ENCODE measurements at regions not wholly inside any gene's neighbourhood (a gene's known extent, or its start where the extent isn't known, plus 50 kb on each side); places are given as distances from the start of the nearest gene placed in this dataset.
"Not testable (repeated sequence)": the region's sequence is repeated elsewhere in the genome, so short reads cannot be mapped to it uniquely, and the experiment has no call there.

DNA sequence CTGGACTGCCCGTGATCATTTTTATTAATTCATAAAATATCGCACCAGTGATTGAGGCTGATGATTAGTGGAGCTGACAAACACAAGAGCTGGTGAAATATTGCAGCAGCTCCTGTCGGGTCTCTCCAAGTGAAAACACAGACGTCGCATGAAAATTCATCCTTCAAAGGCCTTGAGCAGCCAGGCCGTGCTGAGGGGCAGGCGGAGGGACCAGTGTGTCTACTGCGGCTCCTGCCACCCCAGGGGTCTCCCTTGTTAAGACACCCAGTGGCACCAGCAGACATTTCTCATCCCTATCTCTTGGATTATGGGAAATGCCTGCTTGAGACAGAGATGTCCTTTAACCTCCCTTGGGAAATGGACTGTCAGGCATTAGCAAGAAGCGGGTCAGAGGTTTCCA lies 289.4 kb upstream of the TLE3 start:
- no peak for DNase-seq

DNA sequence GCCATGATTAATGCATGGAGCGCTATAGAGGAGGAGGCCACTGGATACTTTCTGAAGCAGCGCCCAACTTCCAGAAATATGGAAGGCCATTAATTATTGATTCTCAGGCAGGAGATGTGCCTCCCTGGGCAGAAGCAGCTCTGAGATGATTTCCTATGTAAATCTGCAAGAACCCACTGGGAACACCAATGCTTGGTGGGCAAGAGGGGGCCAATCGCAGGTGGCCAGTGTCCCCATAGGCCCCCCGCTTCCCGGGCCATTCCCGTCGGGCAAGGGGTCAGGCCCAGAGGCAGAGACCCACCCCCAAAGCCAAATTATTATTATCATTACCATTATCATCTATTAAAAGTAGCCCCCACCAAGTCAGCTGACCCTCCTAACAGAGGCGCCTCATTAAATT lies 288.0 kb upstream of the TLE3 start:
- DNase-seq, result no peak

DNA sequence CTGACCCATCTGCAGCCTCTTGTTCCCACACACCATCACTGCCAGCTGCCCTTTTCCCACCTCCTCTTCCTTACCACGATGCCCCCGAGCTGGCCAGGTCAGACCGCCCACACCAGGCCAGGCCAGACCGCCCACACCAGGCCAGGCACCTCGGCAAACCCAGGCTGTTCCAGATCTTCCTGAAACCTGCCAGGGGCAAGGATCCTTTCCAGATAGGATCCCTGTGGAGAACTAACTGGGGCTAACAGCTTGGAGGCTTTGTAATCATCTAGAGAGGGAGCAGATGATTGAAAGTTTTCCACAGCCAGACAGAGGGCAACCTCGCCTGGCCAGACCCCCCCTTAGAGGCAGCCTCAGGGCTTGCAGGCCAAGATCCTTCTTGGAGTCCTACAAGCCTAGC lies 287.3 kb upstream of the TLE3 start:
- no peak for DNase-seq

DNA sequence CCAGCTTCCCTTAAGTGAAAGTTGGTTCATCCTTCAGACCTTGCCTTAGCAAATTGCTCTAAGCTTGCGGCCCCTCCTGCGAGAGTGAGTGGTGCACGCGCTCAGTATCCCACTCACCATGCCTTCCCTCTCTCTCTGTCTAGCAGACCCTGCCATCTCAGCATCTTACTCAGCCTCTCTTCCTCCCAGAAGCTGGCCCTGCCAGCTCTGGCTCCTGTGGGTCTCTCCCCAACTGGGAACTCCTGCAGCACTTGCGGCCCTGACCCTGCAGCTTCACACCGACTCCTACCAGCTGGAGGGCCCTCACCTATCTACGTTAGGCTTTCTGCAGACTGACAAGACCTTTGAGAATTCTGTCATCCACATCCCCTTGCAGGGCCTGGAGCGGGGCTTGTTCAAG lies 286.1 kb upstream of the TLE3 start:
- DNase-seq, result no peak

DNA sequence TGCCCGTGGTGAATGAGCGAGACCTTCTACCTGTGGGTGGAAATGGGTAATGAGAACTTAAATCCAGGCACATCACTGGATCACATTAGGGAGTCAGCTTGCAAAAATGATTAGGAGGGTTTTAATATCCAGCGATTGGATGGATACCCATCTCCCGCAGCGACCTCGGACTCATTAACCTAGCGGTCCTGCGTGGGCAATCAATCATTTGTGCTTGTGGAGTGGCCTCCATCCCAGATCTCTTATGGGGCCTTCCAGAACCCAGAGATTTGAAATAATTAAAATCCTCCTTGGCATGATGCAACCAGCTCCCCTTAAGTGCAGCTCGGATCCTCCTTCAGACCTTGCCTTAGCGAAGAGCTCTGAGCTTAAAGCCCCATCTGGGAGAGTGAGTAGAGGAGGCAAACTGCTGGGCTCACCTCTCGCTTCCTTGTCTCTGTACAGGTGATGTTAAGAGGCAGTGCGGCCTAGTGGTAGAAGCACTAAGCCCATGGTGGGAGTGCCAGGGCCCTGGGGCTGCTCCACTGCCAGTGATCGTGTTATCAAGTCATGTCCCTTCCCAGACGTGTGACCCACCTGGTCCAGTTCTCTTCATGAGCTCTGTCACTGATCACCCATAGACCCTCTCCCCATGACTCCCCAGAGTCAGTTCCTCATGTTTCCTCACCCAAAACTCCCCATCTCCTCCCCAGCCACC lies 285.2 kb upstream of the TLE3 start:
- DNase-seq, result no peak

DNA sequence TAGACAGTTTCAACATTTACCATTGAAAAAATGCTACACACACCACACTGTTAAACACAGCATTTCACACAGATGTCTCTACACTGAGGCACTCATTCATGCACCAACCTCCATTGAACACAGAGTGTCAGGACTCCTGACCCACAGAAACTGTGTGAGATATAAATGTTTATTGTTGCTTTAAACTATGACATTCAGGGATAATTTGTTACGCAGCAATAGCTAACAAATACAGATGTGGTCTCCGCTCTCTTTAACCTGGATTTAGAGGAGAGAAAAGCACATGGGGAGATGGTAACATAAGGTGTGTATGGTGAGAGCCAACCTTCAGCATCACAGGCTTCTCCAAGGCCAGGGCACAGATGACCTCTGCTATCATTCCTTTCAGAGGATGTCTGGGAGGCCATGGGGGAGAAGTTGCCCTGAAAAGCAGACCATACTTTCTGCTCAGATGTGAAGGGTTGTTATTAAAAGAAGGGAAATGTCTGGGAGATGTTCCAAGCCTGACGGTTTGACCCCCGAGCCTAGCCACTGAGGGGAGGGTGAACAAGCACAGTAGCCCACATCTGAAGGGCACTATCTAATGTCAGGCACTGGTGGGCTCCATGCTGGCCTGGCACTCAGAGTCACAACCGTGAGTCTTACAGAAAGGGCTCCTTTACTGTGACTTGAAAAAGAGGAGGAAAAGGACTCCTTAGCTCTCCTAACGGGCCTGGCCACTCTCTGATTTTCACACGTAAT lies 284.5 kb upstream of the TLE3 start:
- no peak for DNase-seq

DNA sequence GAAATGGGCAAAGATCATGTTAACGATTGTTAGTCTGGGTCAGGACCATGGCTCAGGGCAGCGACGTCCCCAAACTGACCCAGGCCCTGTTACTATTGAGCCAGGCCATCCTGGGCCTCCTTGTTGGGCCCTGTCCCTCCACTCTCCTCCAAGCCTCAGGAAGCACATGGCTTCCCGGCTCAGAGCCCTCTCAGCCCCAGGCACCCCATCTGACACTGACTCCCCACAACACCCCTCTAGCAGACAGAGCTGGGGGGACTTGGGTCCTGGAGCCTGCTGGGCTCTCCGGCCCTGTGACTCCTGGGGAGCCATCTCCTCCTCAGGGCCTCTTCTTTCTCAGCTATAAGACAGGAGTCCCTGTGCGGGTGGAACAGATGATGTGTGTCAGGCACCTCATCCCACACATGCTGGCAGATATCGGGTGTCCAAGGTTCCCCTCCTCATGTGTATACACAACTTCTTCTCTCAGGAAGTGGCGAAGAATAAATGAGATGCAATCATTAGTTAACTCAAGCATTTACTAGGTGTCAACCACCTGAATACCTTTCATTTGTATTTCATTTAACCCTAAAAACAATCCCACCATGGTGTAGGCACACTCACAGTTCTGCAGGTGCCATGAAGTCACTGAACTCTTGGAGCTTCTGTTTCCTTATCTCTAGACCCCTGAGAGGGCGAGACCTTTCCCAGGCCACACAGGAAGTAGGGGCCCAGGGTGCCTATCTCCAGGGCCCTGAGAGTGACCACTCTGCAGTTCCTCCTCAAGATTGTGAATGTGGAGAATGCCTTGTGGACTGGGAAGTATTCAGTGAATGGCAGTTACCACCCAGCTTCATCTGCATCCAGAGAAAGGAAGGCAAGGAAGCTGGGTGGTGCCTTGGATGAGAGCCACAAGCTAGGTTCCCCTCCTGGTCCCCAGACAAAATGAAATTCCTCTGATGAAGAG lies 282.5 kb upstream of the TLE3 start:
- DNase-seq, result no peak

DNA sequence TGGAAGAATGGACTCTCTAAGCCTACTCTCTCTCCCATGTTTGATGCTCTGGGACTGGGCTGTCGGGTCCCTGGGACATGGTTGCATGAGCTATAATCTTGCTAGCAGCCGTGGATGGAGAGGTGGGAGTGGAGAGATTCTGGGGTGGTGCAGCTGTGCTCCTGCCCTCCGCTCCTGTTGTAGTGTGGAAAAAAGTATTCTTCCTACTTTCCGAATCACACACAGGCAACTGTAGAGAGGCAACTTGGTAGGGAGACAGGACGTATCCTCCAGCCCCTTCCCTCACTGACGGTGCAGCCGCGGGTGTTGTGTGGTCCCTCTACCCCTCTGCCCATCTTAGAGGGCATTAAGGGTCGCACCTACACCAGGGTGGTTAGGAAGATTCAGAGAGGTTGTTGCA lies 281.4 kb upstream of the TLE3 start:
- no peak for DNase-seq

DNA sequence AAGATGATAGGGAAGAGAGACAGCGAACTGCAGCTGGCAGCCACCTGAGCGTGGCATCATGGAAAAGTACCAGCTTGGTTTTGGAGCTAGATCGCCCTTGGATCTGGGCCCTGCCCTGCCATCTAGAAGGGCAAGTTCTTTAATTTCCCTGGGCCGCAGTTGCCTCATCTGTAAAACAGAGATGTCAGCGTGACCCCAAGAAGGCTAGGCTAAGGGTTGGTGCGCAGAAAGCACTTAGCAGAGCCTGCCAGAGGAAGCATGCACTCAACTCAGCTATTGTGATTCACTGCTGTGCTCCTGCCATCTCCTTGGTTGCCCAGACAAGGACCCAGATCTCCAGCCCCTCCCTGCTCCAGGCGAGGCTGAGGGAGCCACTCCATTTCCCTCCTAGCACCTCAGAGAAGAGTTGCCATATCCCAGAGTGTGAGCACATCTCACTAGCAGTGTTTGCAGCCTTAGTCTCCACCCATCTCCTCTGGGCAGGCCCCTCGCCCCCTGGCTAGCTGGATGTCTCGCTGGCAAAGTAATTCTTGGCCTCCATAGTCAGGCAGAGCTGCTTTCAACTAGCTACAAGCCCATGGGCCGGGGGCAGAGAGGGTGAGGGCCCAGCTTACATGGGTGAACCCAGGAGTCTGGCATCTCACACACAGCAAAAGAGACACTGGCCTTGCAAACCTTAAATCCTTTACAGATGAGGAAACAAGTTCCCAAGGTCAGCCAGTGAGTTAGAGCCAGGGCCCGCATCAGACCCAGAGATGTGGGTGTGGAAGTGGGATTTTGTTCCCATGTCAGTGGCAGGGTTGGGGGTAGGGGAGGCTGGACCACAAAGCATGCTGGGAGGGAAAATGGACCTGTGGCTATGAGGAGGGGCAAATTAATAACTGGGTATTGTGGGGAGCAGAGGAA lies 280.7 kb upstream of the TLE3 start:
- DNase-seq, result no peak

DNA sequence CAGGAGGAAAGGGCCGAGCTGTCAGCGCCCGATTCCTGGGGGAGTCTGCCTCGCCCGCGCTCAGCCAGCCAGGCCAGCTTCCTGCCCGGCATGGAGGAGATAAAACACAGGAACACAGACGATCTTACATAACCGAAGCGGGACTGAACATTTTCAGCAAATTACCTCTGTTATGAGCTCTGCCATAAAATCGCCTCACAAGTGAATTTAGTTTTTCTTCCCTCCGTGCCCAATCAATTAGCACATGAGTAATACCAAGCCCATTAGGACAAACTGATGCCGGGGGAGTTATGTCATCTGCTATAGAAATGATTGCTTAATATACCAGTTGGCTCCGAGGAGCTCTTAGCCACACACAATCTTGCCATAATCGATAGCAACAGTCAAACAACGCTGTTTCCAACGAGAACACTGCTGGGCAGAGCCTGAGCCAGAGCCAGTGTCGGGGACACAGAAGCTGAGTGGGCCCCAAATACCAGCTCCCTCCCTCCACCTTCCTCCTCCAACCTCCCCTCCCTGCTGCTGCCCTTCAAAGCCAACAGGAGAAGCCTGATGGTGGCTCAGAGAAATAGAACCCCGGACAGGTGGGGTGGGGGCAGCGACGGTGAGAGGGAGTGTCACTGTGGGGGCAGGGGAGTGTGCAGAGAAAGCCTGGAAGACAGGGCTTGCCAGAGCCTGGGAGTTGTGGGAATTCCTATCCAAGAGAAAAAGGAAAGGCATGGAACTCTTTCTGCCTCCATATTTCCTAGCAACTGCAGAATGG lies 279.4 kb upstream of the TLE3 start:
- no peak for DNase-seq

DNA sequence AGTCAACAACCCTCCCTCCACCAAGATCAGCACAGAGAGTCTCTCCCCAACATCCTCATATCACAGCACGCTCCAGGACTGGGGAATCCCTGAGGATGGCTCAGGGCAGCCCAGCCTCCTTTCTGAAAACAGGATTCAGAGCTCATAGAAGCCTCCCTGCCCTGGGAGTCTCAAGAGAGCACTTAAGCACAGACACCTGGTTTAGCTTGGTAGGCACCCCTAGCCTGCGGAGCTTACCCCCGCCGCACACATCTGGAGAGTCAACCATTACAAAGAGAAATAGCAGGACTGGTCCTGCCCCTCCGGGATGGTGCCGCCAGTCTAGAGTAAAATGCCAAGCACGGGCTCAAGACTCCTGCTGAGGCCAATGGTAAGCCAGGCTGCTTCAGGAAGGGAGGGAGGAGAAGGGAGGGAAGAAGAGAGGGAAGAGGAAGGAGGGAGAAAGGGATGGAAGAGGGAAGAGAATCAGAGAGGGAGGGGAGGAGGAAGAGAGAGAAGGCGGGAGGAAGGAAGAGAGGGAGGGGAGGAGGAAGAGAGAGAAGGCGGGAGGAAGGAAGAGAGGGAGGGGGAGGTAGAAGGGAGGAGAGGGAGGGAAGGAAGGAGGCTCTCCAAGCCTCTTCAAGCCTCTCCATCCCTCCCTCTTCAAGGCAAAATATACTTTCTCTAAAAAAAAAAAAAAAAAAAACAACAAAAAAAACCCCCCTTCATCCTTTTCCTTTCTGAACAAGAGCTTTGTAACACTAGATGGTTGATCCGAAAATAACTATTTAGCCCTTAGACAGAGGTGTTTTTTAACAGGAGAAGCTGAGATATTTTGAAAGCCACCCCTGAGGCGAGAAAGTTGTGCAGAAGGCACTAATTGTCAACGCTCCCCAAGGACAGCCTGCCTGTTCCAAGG lies 278.6 kb upstream of the TLE3 start:
- DNase-seq, result no peak

DNA sequence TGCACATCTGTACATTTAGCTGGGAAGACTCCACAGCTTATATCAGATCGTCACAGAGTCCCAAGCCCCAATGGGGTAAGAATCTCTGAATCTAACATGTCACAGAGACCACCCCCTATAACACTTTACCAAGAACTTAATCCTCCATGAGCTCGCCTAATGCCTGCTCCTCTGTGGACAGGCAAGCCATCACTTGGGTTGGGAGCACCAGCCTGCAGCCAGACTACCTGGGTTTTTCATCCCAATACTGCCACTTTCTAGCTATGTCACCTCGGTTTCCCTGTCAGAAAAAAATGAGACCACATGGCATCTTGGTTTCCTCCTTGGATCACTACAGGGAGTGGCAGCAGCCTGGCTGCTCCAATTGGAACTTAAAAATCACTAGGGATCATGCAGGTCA lies 277.9 kb upstream of the TLE3 start:
- no peak for DNase-seq

DNA sequence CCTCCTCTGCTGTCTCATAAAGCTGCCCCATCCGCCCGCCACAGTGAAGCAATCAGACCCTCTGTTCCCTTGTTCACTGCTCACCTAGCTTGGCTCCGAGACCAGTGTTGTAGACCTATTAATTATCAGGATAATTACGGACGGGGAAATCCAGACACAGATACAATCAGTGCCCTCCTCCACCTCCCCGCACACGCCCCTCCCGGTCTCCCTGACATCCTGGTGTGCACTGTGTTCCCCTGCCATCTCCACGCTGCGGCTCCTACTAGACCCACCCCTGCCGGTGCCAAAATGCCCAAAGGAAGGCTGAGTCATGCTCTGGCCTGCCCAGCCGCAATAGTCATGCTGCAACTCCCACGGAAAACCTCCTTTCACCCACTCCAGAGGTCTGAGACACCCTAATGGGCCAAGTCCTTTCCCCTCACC lies 277.3 kb upstream of the TLE3 start:
- no peak for DNase-seq

DNA sequence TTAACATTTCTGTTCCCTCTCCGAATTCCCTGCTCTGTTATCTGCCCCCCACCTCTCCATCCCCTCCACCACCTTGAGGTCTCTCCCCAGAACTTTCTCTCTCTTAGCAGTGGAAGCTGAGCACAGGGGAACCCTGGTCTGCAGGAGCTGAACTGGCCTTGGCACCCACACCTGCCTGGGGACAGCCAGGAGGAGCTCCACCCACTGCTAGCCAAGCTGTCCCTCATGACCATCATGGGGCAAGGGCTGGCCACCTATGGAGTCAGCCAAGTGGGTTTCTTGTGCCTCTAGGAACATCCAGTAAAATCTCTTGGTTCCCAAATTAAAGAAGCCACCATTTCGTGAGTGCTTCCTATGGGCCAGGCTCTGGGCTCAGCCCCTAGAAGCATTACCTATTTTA lies 276.4 kb upstream of the TLE3 start:
- no peak for DNase-seq

DNA sequence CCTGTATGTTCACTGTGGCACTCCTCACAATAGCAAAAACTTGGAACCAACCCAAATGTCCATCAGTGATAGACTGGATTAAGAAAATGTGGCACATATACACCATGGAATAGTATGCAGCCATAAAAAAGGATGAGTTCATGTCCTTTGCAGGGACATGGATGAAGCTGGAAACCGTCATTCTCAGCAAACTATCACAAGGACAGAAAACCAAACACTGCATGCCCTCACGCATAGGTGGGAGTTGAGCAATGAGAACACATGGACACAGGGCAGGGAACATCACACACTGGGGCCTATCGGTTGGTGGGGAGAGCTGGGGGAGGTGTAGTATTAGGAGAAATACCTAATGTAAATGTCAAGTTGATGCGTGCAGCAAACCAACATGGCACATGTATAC lies 275.7 kb upstream of the TLE3 start:
- not testable (repeated sequence) for DNase-seq

DNA sequence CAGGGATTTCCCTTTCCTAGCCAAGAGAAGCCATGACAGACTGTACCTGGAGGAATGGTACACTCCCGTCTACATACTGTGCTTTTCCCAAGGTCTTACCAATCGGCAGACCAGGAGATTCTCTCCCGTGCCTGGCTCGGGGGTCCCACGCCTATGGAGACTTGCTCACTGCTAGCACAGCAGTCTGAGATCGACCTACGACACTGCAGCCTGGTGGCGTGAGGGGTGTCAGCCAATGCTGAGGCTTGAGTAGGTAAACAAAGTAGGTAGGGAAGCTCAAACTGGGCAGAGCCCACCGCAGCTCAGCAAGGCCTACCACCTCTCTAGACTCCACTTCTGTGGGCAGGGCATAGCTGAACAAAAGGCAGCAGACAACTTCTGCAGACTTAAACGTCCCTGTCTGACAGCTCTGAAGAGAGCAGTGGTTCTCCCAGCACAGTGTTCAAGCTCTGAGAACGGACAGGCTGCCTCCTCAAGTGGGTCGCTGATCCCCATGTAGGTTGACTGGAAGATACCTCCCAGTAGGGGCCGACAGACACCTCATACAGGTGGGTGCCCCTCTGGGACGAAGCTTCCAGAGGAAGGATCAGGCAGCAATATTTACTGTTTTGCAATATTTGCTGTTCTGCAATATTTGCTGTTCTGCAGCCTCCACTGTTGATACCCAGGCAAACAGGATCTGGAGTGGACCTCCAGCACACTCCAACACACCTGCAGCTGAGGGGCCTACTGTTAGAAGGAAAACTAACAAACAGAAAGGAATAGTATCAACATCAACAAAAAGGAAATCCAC lies 270.4 kb upstream of the TLE3 start:
- DNase-seq, result not testable (repeated sequence)

DNA sequence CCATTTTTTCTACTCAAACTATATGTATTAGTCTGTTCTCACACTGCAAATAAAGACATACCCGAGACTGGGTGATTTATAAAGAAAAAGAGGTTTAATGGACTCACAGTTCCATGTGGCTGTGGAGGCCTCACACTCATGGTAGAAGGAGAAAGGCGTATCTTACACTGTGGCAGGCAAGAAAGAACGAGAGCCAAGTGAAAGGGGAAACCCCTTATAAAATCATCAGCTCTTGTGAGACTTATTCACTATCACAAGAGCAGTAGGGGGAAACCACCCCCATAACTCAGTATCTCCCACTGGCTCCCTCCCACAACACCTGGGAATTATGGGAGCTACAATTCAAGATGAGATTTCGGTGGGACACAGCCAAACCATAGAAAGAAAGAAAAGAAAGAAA lies 266.3 kb upstream of the TLE3 start:
- DNase-seq, result not testable (repeated sequence)

DNA sequence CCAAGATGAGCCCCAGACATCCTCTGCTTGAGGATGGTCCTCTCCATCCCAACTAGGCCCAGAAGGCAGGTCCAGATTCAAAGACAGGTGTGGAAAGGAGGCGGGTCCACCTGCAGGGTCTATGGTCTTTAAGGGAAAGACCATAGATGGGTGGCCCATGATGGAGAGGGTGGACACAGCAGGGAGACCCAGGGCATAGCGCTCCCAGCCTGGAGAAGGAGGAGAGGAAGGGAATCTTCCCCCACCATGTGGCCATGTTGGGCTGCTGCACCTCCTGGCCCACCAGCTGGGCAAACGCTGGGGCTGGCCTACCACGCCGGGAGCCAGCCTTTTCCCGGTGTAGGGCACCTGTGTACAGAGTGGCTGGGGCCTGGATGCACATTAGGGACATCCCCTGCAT lies 265.2 kb upstream of the TLE3 start:
- DNase-seq, result no peak

DNA sequence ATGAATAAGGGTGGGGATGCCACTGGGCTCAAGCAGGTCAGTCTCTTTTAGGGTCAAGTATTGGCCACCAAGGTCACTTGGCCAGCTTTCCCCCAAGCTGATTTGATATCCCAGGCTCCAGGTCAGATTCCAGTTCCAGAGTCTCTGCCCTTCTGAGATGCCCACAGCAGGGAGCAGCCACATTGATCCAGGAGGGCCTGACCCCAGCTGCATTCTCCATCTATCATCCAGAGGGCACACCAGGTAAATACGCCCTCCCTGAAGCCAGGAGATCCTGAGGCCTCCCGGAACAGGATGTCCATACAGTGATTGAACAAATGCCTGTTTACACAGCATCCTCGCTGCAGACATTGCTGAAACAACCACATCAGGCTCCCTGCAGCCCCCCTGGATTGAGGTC lies 264.6 kb upstream of the TLE3 start:
- no peak for DNase-seq

DNA sequence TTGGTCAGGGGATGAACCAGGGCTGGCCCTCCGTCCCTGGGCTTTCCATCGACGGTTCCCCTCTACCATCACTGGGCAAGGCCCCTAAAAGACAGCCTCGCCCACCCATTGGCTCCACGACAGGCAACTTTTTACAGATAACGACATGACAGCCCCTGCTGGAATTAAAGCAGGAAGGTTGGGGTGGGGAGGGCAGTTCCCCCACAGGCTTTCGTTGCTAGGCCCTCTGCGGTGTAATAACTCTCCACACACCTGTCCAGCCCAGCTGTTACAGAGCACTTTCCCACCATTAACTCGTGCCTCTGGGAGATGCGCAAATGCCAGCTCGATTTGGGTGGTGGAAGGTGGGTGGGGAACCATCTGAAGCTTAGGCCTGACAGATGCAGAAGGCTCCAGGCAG lies 264.2 kb upstream of the TLE3 start:
- no peak for DNase-seq
